B cell (primary cell): ENCODE measurements at regions not wholly inside any gene's neighbourhood (a gene's known extent, or its start where the extent isn't known, plus 50 kb on each side); places are given as distances from the start of the nearest gene placed in this dataset.

ENCODE experiments used
- CTCF ChIP-seq: fragments of 200-600 bp; IDR thresholded peaks from one replicate; pipeline ENCODE4 v1.8.0; 2022; ENCODE audit warnings: antibody characterized with exemption, mild to moderate bottlenecking
- EZH2 ChIP-seq: IDR thresholded peaks from 2 replicates; pipeline ENCODE4 v1.6.1; 2012; ENCODE audit warnings: borderline replicate concordance, low read depth, mild to moderate bottlenecking, moderate library complexity, low read length; ENCODE audit not compliant: insufficient read depth, poor library complexity, severe bottlenecking

GRCh38 chr13:31435536-31435935 lies 235.8 kb downstream of the B3GLCT start:
- no peak for TF ChIP-seq CTCF
- no peak for TF ChIP-seq EZH2
